ENCODE measurements at regions not wholly inside any gene's neighbourhood (a gene's known extent, or its start where the extent isn't known, plus 50 kb on each side); places are given as distances from the start of the nearest gene placed in this dataset.

GRCh38 chr10:94217411-94217810, 145.3 kb downstream of the NOC3L start:
- no peak overlapping the region for H3K4me3 ChIP-seq (replicated peaks; ENCODE audit: insufficient read depth, low read length)
- no peak for DNase-seq (ENCODE audit: low read depth in 1 of 2, low spot score in 1 of 2)
- TF ChIP-seq CTCF (IDR thresholded peaks at IDR 0.05; ENCODE audit: insufficient read depth, low read length) (no peak), REST (IDR thresholded peaks at IDR 0.05; ENCODE audit: insufficient replicate concordance, low read depth) (no peak), GABPA (IDR thresholded peaks at IDR 0.05; ENCODE audit: low read depth) (no peak), POLR2AphosphoS5 (IDR thresholded peaks at IDR 0.05; ENCODE audit: low read depth) (no peak), SPI1 (IDR thresholded peaks at IDR 0.05; ENCODE audit: borderline replicate concordance, low read depth) (no peak)
- no peak overlapping the region for H3K27ac ChIP-seq (replicated peaks)
- no peaks in the 10 kb centered on the region for H3K27me3 ChIP-seq (ENCODE audit: insufficient read depth, poor library complexity, severe bottlenecking)

- Histone ChIP-seq H3K4me3 (replicated peaks; ENCODE audit: insufficient read depth, low read length) (no peak overlapping the region), H3K27ac (replicated peaks) (no peak overlapping the region), H3K27me3 (ENCODE audit: insufficient read depth, poor library complexity, severe bottlenecking) (no peaks in the 10 kb centered on the region)
- DNase-seq (ENCODE audit: low read depth in 1 of 2, low spot score in 1 of 2): no peak
- TF ChIP-seq POLR2AphosphoS5 (IDR thresholded peaks at IDR 0.05; ENCODE audit: low read depth) (no peak), SPI1 (IDR thresholded peaks at IDR 0.05; ENCODE audit: borderline replicate concordance, low read depth) (no peak), REST (IDR thresholded peaks at IDR 0.05; ENCODE audit: insufficient replicate concordance, low read depth) (no peak), GABPA (IDR thresholded peaks at IDR 0.05; ENCODE audit: low read depth) (no peak), CTCF (IDR thresholded peaks at IDR 0.05; ENCODE audit: insufficient read depth, low read length) (no peak)
Observed at GRCh38 chr10:94218493-94219183, 144.1 kb downstream of the NOC3L start.

GRCh38 chr10:94219829-94220228, 142.9 kb downstream of the NOC3L start:
- Histone ChIP-seq H3K27me3 (ENCODE audit: insufficient read depth, poor library complexity, severe bottlenecking) (no peaks in the 10 kb centered on the region), H3K27ac (replicated peaks) (no peak overlapping the region), H3K4me3 (replicated peaks; ENCODE audit: insufficient read depth, low read length) (no peak overlapping the region)
- no peak for DNase-seq (ENCODE audit: low read depth in 1 of 2, low spot score in 1 of 2)
- TF ChIP-seq REST (IDR thresholded peaks at IDR 0.05; ENCODE audit: insufficient replicate concordance, low read depth): no peak
- TF ChIP-seq POLR2AphosphoS5 (IDR thresholded peaks at IDR 0.05; ENCODE audit: low read depth): no peak
- TF ChIP-seq SPI1 (IDR thresholded peaks at IDR 0.05; ENCODE audit: borderline replicate concordance, low read depth): no peak
- no peak for TF ChIP-seq GABPA (IDR thresholded peaks at IDR 0.05; ENCODE audit: low read depth)
- no peak for TF ChIP-seq CTCF (IDR thresholded peaks at IDR 0.05; ENCODE audit: insufficient read depth, low read length)
